Breast epithelium (tissue), 3 donors: ENCODE measurements at regions not wholly inside any gene's neighbourhood (a gene's known extent, or its start where the extent isn't known, plus 50 kb on each side); places are given as distances from the start of the nearest gene placed in this dataset.

Experiments
- CTCF ChIP-seq, 3 donors: fragments of 450-650 bp; IDR thresholded peaks; one replicate each; pipeline ENCODE4 v1.5.1; 2016 to 2017; ENCODE audit warnings: antibody characterized with exemption in 3 of 3, mild to moderate bottlenecking in 3 of 3, moderate library complexity in 3 of 3
- POLR2A ChIP-seq: fragments of 450-650 bp; IDR thresholded peaks from one replicate; pipeline ENCODE4 v1.6.1; 2016; ENCODE audit warnings: antibody characterized with exemption, mild to moderate bottlenecking, moderate library complexity
- POLR2AphosphoS5 ChIP-seq, 3 donors: sonication (generic); formaldehyde crosslinking; IDR thresholded peaks; one replicate each; pipeline ENCODE4 v1.6.1; 2017; ENCODE audit warnings: antibody characterized with exemption in 3 of 3

GRCh38 chr6:163683105-163683622 is 268.6 kb downstream of the QKI start:
- TF ChIP-seq CTCF (IDR thresholded peaks at IDR 0.05) (no peak), POLR2A (no peak), POLR2AphosphoS5 (IDR thresholded peaks at IDR 0.05) (no peak)
